Hematopoietic multipotent progenitor cell treated with erythropoietin and hydrocortisone succinate and interleukin-3 and kit ligand, for 15 days (in vitro differentiated cells): ENCODE measurements at regions not wholly inside any gene's neighbourhood (a gene's known extent, or its start where the extent isn't known, plus 50 kb on each side); places are given as distances from the start of the nearest gene placed in this dataset.

Experiments used
- DNase-seq: peaks from one replicate; pipeline ENCODE4 v3.0.0-alpha.2; 2015; ENCODE audit warnings: low spot score

- no peak for DNase-seq
Observed at GRCh38 chr14:42123526-42123925, 516.9 kb downstream of the LRFN5 start.

- DNase-seq = no peak
Observed at GRCh38 chr14:42113358-42114069, 506.8 kb downstream of the LRFN5 start.

DNA sequence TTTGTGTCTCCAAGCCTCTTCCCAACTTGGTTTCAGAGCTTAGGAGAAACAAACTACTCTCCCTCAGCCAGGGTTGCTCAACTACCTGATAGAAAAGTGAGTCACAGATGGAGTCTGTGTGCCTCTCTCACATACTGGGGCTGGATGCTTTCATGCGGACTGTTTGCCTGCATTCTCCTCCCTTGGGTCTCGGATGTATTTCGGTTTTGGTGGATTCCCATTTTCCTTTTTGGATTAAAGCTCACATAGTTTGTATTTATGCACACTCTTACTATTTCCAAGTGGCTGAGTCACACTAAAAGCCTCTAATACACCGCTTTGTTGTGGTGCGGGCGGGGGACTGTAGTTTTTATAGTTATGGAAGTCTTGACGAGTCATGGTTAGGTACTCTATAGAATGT, 505.4 kb downstream of the LRFN5 start:
- no peak for DNase-seq

- no peak for DNase-seq
Observed at GRCh38 chr14:42111355-42111754, 504.7 kb downstream of the LRFN5 start.

- DNase-seq = no peak
Observed at GRCh38 chr14:42110167-42110566, 503.5 kb downstream of the LRFN5 start.

DNA sequence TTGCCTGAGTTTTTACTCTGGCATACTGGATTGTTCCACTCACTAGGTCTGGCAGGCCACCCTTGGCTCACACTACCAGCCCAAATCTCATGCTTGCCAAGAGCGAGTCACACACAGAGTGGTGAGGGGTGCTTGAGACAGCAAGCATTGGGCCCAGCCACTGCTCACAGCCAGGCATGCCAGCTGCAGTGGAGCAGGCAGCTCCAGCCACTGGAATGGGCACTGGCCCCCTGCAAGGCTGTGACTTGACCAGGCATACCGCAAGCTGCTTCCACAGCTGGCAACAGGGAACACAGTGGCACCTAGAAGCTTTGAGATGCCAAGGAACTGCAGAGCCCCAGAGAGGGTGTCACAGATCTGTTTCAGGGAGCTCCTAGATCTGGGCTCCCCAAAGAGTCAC, 488.5 kb downstream of the LRFN5 start:
- DNase-seq = no peak

DNA sequence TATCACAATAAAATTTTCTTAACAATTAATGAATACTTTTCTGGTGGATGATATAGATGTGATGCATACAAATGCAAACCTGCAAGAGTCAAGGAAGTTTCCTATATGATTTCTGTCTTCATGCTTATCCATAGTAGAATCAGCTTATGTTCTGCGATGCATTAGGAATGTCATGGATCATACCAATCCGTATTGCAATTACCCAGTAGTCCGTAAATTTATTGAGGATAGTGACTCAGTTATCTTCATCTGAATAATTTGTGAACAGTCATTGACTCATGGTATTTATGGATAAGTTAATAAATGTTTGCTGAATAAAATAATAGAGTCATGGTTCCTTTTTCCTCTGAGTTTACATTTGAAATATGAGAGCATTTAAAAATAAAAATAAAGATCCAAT, 483.4 kb downstream of the LRFN5 start:
- DNase-seq = no peak

GRCh38 chr14:42079911-42080310, 473.2 kb downstream of the LRFN5 start:
- DNase-seq = no peak

GRCh38 chr14:42078345-42078744, 471.7 kb downstream of the LRFN5 start:
- no peak for DNase-seq

DNA sequence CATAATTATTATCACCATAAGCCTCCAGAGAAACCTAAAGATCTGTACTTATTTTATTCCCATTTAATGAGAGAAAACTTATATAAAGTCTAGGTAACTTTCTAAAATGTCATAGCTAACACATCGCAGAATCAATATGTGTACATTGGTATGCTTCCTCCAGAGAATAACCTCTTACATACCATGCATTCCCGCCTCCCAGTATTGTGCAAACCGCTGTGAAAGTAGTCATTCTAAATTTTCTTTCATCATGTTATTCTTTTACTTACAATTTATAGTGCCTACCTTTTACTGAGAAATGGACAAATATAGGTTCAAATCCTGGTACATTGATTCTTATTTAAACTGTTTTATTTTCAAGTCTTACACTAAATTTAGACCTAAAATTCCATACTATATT, 463.4 kb downstream of the LRFN5 start:
- DNase-seq = no peak

GRCh38 chr14:42057111-42057510, 450.4 kb downstream of the LRFN5 start:
- DNase-seq = no peak

GRCh38 chr14:42047421-42048055, 440.9 kb downstream of the LRFN5 start:
- DNase-seq = no peak

DNA sequence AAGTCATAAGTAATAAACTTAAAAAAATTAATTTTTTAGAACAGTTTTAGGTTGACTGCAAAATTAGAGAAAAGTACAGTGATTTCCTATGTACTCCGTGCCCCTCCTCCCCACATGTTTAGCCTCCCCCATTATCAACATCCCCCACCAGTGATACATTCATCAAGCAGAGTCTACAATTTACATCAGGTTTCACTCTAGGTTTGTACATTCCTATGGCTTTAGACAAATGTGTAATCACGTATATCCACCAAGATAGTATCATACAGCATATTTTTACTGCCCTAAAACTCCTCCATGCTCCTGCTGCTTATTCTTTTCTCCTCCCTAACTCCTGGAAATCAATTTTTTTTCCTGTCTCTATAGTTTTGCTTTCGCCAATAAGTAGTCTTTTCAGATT, 438.7 kb downstream of the LRFN5 start:
- DNase-seq = no peak

DNA sequence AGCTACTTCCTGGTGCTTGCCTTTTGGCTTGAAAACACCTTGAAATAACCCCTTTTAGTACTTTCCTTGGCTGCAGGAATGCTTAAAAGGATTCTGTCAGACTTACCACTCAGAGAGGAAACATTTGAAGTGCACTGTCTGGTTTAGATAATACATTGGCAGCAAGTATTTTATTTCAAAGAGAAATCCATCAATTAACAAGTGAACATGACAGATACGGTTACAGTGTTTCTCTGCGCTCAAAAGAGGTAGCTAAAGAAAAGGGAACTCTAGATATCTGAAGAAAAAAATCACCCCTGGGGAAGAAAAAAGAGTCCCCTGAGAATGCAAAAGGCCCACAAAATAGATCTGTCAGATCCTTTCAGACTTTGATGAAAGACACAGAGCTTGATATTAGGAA, 421.9 kb downstream of the LRFN5 start:
- DNase-seq = no peak

GRCh38 chr14:42027271-42027670, 420.6 kb downstream of the LRFN5 start:
- DNase-seq = no peak

GRCh38 chr14:42023452-42023851, 416.8 kb downstream of the LRFN5 start:
- DNase-seq = no peak

DNA sequence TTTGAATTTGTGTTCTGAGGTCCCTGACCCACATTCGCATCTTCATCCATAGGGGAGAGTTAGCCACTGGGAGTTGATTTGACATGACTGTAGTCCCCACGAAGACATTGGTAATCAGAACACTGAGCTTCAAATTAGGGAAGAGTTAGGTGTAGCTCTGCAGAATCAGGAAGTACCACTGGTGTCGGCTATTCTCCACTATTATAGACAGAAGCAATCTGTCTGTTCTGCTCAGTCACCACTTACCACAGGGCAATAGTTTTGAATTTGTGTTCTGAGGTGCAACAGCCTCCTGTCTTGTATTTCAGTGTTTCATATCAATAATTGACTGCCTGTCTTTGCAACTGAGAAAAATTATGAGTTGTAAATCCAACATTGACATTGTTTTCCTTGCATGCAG, 407.6 kb downstream of the LRFN5 start:
- no peak for DNase-seq

- no peak for DNase-seq
Observed at GRCh38 chr14:42013559-42013958, 406.9 kb downstream of the LRFN5 start.

- DNase-seq = no peak
Observed at GRCh38 chr14:42013153-42013552, 406.5 kb downstream of the LRFN5 start.

DNA sequence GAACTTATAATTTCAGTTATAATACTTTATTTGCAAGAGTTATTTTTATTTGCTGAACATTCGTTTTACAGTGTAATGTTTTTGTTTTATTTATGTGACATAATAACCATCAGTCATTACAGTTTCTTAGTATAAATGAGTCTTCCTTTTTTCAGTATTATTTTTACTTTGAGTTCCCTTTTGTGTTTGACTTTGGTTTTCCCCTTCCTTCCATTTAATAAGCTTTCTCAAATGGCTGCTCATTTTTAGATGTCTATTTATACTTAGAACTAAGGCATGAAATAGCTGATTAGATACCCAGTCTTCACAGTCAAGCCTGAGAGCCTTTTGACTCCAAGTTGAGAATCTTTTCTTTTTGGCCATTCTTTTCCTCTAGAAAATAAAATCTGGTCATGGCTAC, 404.5 kb downstream of the LRFN5 start:
- DNase-seq = no peak

- DNase-seq = no peak
Observed at GRCh38 chr14:42004321-42004720, 397.6 kb downstream of the LRFN5 start.

- DNase-seq = no peak
Observed at GRCh38 chr14:42002141-42002540, 395.5 kb downstream of the LRFN5 start.

DNA sequence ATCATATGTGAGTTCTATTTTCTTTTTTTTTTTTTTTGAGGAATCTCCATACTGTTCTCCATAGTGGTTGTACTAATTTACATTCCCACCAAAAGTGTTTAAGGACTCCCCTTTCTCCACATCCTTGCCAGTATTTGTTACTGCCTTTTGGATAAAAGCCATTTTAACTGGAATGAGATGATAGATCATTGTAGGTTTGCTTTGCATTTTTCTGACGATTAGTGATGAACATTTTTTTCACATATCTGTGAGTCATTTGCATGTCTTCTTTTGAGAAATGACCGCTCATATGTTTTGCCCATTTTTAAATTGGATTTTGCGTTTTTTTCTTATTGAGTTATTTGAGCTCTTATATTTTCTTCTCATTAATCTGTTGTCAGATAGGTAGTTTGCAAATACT, 394.8 kb downstream of the LRFN5 start:
- DNase-seq = no peak

DNA sequence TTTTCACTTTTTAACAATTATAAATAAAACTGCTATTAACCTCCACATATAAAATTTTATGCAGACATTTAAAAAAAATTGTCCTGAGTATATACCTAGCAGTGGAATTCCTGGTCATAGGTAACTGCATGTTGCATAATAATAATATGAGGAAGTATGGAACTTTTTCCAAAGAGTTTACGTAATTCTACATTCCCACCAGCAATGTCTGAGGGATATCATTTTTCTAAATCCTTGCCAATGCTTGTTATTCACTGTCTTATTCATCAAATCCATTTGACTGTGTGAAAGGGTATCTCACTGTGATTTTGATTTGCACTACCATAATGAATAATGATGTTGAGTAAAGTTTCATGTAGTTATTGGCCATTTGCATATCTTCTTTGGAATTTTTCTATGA, 393.8 kb downstream of the LRFN5 start:
- DNase-seq = no peak
